Posterior vena cava (tissue), 2 donors: ENCODE measurements at regions not wholly inside any gene's neighbourhood (a gene's known extent, or its start where the extent isn't known, plus 50 kb on each side); places are given as distances from the start of the nearest gene placed in this dataset.

Experiments used
- DNase-seq: peaks from one replicate; pipeline ENCODE4 v3.0.0-alpha.2; 2020; ENCODE audit warnings: low spot score
- intact Hi-C, 2 donors: fragments of 100-400 bp; cut with DNase I; formaldehyde crosslinking; loops; one replicate each; pipeline versions ENCODE4 v1.14.1 to v1.14.2; 2022 to 2023
- microRNA-seq, 2 donors: library from miRNA; unstranded; fragments of <30 nt; microRNA quantifications; one replicate each; pipeline ENCODE4 v1.2.0, GENCODE V29; 2020 to 2021; ENCODE audit warnings: borderline microRNAs expressed in 2 of 2
- donor health status: DM: yes; HTN: yes; CAD: no.
- donor health status: DM: yes; HTN: yes; CAD: no.

- DNase-seq: no peak
- intact Hi-C loops: no loop called here
Measured at GRCh38 chr5:143464723-143465490, 61.4 kb upstream of the NR3C1 start.

GRCh38 chr5:143462431-143462830 lies 58.9 kb upstream of the NR3C1 start:
- intact Hi-C loops: no loop called here
- no peak for DNase-seq

GRCh38 chr5:143459433-143459832 lies 55.9 kb upstream of the NR3C1 start:
- intact Hi-C loops: no loop called here
- DNase-seq: no peak

- intact Hi-C loops: no loop called here
- no peak for DNase-seq
Measured at GRCh38 chr5:143456952-143457547, 53.6 kb upstream of the NR3C1 start.

- intact Hi-C loops: no loop called here
- no peak for DNase-seq
Measured at GRCh38 chr5:143454936-143455516, 51.5 kb upstream of the NR3C1 start.

- intact Hi-C loops: no loop called here
- no peak for DNase-seq
Measured at GRCh38 chr5:143453720-143454119, 50.2 kb upstream of the NR3C1 start.

Small RNAs in the stretch of these regions (microRNA-seq; reads per million reads assigned to microRNA genes)
- 0 reads per million in 2 donors for gene MIR5197
